ENCODE measurements at regions not wholly inside any gene's neighbourhood (a gene's known extent, or its start where the extent isn't known, plus 50 kb on each side); places are given as distances from the start of the nearest gene placed in this dataset.

- TF ChIP-seq ZNF274 (IDR thresholded peaks at IDR 0.05; ENCODE audit: low read depth, low read length): no peak
- TF ChIP-seq SUZ12 (IDR thresholded peaks at IDR 0.05; ENCODE audit: extremely low read depth, insufficient read depth, insufficient read length): no peak
- TF ChIP-seq YY1 (IDR thresholded peaks at IDR 0.05; ENCODE audit: insufficient read depth, insufficient read length): no peak
Observed at GRCh38 chr21:19124691-19125090, 721.1 kb upstream of the TMPRSS15 start.

Measured in NT2/D1 (cell line).